GM19238 (cell line): ENCODE measurements at regions not wholly inside any gene's neighbourhood (a gene's known extent, or its start where the extent isn't known, plus 50 kb on each side); places are given as distances from the start of the nearest gene placed in this dataset.
"Not testable (repeated sequence)": the region's sequence is repeated elsewhere in the genome, so short reads cannot be mapped to it uniquely, and the experiment has no call there.

Experiments
- DNase-seq: peaks from one replicate; pipeline ENCODE4 v3.0.0; 2011; ENCODE audit warnings: low spot score; ENCODE audit not compliant: insufficient read length

- no peak for DNase-seq
These were observed 293.6 kb upstream of the CDH11 start for GRCh38 chr16:65415460-65415859.

GRCh38 chr16:65414284-65414984 is 292.6 kb upstream of the CDH11 start:
- no peak for DNase-seq

GRCh38 chr16:65413861-65414260 is 292.0 kb upstream of the CDH11 start:
- DNase-seq = no peak

GRCh38 chr16:65410801-65411200 is 288.9 kb upstream of the CDH11 start:
- no peak for DNase-seq

GRCh38 chr16:65409510-65409909 is 287.6 kb upstream of the CDH11 start:
- no peak for DNase-seq

- DNase-seq = no peak
These were observed 285.1 kb upstream of the CDH11 start for GRCh38 chr16:65406933-65407332.

GRCh38 chr16:65406116-65406515 is 284.3 kb upstream of the CDH11 start:
- no peak for DNase-seq

GRCh38 chr16:65394281-65394680 is 272.4 kb upstream of the CDH11 start:
- DNase-seq = no peak

- no peak for DNase-seq
These were observed 271.1 kb upstream of the CDH11 start for GRCh38 chr16:65392806-65393565.

- no peak for DNase-seq
These were observed 266.7 kb upstream of the CDH11 start for GRCh38 chr16:65388592-65388991.

GRCh38 chr16:65386672-65387071 is 264.8 kb upstream of the CDH11 start:
- no peak for DNase-seq

- DNase-seq = no peak
These were observed 262.6 kb upstream of the CDH11 start for GRCh38 chr16:65384441-65384840.

GRCh38 chr16:65377195-65377594 is 255.3 kb upstream of the CDH11 start:
- DNase-seq = no peak

- no peak for DNase-seq
These were observed 254.7 kb upstream of the CDH11 start for GRCh38 chr16:65376601-65377000.

- no peak for DNase-seq
These were observed 253.8 kb upstream of the CDH11 start for GRCh38 chr16:65375651-65376050.

- no peak for DNase-seq
These were observed 251.2 kb upstream of the CDH11 start for GRCh38 chr16:65373097-65373496.

GRCh38 chr16:65372171-65372570 is 250.3 kb upstream of the CDH11 start:
- DNase-seq = no peak

- no peak for DNase-seq
These were observed 244.2 kb upstream of the CDH11 start for GRCh38 chr16:65365732-65366715.

- not testable (repeated sequence) for DNase-seq
These were observed 234.9 kb upstream of the CDH11 start for GRCh38 chr16:65356721-65357120.

- no peak for DNase-seq
These were observed 233.8 kb upstream of the CDH11 start for GRCh38 chr16:65355706-65356105.

- no peak for DNase-seq
These were observed 231.3 kb upstream of the CDH11 start for GRCh38 chr16:65353183-65353582.

- no peak for DNase-seq
These were observed 227.8 kb upstream of the CDH11 start for GRCh38 chr16:65349626-65350025.
